ENCODE measurements at regions not wholly inside any gene's neighbourhood (a gene's known extent, or its start where the extent isn't known, plus 50 kb on each side); places are given as distances from the start of the nearest gene placed in this dataset.
"Not testable (repeated sequence)": the region's sequence is repeated elsewhere in the genome, so short reads cannot be mapped to it uniquely, and the experiment has no call there.

DNA sequence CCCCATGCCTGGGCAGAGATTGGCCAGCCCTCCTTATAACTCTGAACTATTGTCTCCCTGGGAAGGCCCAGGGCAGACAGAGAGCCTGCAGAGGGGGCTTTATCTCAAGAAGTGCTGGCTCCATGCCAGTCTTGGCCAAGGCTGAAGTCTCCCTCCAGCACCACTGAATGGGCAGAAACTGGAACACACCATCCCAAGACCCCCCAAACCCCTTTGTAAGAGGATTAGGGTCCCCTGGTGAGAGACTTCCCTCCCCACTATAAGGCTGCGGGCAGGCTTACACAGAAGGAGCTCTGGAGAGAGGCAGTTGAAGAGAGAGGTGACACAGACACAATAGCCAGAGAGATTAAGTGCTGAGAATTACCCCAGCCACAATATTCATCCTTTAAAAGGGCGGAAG lies 97.2 kb downstream of the NAV1 start:
- no peak for FAIRE-seq
- DNase-seq (ENCODE audit: low spot score in 2 of 2) = no peak

DNA sequence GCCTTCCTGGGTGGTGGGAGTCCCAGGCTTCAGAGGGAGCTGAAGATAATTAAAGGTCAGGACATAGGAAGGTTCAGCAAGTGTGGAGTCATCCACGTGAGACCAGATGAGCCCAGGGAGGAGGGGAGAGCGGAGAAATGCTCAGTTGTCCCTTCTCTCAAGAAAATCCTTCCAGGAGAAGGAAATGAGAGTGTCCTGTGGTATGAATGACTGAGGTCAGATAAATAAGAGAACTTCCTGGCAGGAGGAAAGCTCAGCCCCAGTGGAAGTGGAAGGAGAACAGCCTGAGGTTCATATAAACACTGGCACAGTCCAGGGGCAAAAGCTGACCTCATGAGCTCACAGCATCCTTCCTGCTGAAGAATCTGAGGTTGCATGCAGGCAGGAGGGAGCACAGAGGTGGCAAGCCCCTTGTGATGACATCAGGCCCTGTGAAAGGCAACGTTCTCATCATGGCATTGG lies 97.6 kb downstream of the NAV1 start:
- no peak for FAIRE-seq
- DNase-seq (ENCODE audit: low spot score in 2 of 2) = no peak

DNA sequence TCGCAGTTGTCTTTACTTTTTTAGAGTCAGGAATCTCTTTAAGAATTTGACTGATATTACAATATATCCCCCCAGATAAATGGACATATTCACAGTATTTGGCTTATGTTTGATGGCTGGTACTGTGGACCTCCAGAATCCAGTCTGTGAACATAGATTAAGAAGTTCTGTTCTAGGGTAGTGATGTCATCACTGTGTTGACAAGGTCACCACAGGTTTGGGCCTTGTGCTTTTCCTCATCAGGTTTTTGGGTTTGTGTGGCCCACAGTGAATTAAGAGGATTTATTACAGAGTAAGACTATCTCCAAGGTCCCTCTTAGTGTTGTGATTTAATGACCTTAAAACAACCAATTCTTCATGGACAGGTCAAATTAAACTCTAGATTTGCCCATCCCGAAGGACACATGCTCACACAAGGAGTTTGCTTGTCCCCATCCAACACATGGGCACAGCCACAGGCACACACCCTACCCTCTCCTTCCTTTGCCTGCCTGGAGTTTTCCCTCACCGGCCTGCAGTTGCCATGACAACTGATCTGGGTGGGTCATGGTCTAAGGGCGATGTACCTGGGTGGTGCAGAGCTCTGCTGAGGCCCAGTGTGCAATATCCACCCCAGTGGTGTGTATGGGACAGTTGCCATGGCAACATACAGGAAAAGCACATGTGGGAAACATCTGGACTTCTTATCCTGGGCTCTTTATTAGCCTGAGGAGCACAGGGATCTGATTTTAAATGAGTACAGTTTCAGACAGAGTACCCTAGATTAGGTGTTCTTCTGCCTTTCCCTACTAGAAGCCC lies 98.6 kb downstream of the NAV1 start:
- FAIRE-seq (no peak), DNase-seq (ENCODE audit: low spot score in 2 of 2) (no peak)

DNA sequence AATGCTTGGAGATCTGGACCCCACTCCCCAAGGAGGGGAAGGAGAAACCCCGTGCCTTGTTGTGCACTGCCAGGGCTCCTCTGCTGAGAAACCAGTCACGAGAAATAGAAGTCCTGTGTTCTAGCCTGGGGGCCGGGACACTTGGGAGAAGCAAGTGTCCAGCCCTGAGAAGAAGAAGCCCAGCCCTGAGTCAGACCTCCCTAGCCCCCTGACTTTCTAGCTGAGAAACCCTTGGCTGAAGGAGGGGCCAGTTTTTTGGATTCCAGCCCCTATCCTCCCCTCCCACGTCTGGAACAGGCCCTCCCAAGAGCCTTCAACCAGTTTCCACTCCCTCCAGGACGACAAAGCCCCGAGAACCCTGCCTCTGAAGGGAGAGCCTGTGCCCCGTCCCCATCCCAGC lies 100.5 kb downstream of the NAV1 start:
- DNase-seq (ENCODE audit: low spot score in 2 of 2) (no peak), FAIRE-seq (no peak)

DNA sequence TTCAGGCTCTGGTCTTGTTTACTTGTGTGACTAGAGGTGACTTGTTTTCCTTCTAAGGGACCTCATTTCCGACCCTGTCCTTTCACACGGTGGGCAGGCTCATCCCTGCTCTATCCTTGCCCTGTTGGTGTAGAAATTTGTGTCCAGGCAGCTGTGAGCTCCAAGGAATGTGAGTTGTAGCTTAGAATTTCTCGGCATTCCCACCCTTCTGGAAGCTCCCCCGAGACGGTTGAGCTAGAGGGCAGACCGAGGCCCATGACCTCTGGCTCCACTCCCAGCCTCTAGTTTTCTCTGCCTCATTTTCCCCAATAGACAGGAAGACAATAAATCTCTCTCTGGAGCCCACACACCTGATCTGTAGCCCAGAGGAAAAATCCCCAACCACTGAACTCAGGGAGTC lies 100.9 kb downstream of the NAV1 start:
- FAIRE-seq (no peak), DNase-seq (ENCODE audit: low spot score in 2 of 2) (no peak)

DNA sequence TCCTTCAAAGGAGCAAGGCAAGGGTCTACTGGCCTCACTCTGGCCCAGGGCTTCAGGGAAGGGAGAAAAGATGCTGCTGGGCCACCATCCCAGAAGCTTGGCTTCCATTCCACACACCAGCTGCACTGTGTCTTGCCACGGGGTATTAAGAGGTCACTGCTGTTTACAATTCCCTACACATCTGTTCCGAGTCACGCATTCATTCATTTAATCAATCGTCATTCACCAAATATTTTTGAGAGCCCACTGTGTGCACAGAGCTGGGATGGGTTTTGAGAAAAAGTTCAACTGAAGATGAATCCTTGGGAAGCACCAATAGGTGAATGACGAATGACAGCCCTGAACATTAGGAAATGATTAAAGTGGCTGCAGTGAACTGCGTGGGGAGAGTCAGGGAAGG lies 101.7 kb downstream of the NAV1 start:
- no peak for FAIRE-seq

DNA sequence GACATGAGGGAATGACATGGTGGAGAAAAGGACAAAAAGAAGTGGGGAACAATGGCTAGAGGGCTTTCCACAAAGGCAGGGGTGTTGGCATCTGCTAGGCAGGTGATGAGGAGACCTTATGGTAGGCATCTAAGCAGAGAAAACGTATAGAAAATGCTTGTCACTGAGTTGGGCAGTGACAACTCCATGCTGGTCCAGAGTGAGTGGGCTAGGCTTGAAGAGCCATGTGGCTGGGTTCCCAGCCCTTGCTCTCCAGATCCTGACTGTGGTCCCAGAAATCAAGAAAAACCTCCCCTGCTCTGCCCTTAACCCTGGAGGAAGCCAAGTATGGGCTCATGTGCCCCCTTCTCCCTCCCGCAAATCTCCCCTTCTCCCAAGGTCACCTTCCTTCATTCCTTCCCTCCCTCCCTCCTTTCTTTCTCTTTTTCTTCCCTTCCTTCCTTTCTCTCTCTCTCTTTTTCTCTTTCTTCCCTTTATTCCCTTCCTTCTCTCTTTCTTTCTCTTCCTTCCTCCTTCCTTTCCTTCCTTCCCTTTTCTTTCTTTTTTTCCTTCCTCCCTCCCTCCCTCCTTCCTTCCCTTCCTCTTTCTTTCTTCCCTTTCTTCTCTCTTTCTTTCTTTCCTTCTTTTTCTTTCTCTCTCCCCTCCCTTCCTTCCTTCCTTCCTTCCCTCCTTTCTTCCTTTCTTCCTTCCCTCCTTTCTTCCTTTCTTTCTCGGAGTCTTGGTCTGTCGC lies 102.8 kb downstream of the NAV1 start:
- DNase-seq (ENCODE audit: low spot score in 2 of 2) = no peak

More for the DNA sequence above, 101.7 kb downstream of the NAV1 start:
- DNase-seq (ENCODE audit: low spot score in 2 of 2) = no peak

DNA sequence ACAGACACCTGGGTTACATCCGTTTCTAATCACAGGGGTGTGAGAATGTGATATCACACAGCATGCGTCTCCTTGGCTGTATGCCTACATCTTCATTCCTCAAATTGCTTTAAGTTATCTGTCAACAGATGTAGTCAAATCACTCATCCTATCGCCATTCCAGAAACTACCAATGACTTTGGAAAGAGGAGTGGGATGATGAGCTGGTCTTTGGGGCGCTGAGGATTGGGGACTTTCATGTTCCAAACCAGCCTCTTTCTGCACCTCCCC lies 104.8 kb downstream of the NAV1 start:
- no peak for FAIRE-seq
- DNase-seq (ENCODE audit: low spot score in 2 of 2) = no peak

More for the DNA sequence above, 102.8 kb downstream of the NAV1 start:
- FAIRE-seq = no peak

DNA sequence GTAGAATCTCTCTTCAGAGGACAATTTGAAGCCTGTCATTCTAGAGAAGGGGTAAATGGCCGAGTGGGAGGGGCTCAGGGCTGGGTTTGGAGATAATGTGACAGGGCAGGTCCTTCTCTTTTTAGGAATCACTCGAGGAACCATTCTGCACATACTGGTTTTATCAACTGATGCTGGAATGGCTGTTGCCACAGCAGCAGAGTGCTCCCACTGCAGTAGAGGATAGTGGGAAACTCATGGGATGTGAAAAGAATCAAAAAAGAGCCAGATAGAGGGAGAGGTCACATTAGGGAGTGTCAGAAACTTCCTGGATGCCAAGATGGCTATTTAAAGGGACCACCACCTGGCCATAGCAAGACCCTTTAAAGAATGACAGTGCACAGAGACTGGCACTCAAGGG lies 105.3 kb downstream of the NAV1 start:
- no peak for FAIRE-seq
- no peak for DNase-seq (ENCODE audit: low spot score in 2 of 2)

DNA sequence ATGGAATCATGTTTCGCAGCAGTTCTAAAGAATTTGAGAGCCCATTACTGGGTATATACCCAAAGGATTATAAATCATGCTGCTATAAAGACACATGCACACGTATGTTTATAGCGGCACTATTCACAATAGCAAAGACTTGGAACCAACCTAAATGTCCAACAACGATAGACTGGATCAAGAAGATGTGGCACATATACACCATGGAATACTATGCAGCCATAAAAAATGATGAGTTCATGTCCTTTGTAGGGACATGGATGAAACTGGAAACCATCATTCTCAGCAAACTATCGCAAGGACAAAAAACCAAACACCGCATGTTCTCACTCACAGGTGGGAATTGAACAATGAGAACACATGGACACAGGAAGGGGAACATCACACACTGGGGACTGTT lies 106.1 kb downstream of the NAV1 start:
- DNase-seq (ENCODE audit: low spot score in 2 of 2); FAIRE-seq: not testable (repeated sequence)

DNA sequence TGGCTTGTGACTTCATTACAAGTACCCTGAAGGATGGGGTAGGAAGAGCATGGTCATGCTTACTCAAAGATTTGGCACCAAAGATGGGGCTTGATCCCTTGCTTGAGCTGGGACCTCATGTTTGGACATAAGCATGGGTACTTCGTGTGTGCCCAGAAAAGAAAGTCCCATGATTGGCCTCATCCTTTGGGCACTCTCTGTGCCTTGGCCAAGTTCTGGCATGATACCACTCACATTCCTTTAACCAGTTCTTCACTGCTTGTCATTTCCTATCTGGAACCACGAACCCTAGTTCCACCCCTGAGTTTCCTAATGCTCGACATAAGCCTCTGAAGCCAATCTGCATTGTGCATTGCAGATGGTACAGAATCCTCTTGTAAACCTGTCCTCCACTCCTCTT lies 107.0 kb downstream of the NAV1 start:
- no peak for DNase-seq (ENCODE audit: low spot score in 2 of 2)
- FAIRE-seq = no peak

DNA sequence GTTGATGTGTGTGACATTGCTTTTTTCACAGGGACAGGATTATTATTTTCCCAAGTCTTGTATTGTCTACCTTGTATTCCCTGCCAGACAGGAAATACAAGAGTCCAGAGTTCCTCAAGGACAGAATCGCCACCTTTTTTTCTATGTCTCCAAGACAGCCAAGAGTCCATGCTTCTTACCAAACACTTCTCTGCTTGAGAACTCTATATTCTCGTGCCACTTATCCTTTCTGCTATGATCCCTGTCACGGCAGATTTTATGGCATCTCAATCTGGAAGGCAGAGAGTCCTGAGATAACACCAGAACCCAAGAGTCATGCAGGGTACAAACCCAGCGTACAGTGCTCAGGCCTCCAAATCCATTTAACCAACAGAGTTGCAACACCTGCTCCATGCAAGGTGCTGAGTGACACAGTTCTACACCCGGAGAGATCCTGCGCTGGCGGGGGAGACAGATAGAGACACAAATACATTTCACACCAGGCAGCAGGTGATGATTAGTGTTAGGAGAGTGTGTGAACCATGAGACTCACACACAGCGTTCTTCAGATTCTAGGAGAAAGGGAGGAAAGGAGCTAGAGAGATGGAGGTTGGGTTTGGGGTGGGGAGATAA lies 107.6 kb downstream of the NAV1 start:
- DNase-seq (ENCODE audit: low spot score in 2 of 2) = no peak
- FAIRE-seq = no peak

DNA sequence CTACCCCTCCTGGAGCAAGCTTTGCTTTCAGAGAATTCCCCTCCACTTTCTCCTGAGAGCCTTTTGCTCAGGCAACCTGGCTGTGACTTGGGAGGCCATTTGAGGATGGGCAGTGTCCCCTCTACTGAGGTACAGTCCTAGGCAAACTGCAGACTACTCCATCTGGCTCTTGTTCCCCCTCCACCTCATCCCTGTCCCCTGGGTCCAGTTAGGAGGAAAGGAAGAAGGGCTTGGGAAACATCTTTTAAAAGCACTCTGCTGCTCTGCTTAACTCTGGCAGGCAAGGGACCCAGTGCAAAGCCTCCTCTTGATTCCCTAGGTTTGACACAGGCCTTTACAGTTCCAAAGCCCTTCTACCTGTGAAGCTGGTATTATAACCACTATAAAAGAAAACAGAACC lies 108.2 kb downstream of the NAV1 start:
- FAIRE-seq (no peak), DNase-seq (ENCODE audit: low spot score in 2 of 2) (no peak)

DNA sequence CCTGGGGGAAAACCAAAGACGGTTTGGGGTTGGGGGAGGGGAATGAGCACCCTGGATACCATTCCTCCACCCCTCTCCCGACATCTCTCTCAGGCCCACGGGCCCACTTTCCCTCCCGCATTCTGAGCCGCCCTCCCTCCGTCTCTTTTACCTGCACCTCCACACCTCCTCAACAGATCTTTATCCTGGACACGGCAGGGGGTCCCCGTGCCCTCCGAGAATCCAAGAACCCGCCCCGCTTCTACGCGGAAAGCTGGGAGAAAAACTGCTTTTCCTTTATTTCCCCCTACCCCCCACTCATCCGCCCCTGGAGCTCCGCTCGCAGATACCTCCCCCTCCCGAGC lies 108.8 kb downstream of the NAV1 start:
- FAIRE-seq = no peak

DNA sequence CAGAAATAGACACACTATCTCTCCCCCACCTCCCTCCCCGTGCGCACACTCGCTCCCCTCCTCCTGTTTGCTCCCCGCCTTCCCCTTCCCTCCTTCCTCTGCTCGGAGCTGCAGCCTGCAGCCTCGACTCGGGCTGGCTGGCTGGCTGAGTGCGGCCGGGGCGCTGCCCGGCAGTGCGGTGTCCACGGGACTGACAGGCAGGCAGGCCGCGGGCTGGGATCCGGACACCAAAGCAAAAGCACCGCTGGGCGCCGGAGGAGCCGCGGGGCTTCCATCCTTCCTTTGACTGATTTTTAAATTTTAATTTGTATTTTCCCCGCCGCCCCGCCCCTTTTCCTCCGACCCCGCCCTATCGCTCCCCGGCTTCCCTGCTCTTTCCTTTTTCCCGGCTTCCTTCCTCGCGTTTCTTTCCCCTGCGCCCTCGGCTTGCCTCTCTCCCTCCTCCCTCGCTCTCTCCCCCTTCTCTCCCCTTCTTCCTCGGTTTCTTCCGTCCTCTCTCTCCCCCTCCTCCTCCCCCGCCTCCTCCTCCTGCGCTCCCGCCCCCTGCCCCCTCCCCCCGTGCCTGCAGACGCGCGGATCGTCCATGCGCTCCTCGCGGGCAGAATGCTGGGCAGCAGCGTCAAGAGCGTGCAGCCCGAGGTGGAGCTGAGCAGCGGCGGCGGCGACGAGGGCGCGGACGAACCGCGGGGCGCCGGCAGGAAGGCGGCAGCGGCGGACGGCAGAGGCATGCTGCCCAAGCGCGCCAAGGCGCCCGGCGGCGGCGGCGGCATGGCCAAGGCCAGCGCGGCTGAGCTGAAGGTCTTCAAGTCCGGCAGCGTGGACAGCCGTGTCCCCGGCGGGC lies 109.4 kb downstream of the NAV1 start:
- DNase-seq (ENCODE audit: low spot score in 2 of 2) (peak; percentile 63 to 74), FAIRE-seq (no peak)

More for the DNA sequence above, 108.8 kb downstream of the NAV1 start:
- no peak for DNase-seq (ENCODE audit: low spot score in 2 of 2)

DNA sequence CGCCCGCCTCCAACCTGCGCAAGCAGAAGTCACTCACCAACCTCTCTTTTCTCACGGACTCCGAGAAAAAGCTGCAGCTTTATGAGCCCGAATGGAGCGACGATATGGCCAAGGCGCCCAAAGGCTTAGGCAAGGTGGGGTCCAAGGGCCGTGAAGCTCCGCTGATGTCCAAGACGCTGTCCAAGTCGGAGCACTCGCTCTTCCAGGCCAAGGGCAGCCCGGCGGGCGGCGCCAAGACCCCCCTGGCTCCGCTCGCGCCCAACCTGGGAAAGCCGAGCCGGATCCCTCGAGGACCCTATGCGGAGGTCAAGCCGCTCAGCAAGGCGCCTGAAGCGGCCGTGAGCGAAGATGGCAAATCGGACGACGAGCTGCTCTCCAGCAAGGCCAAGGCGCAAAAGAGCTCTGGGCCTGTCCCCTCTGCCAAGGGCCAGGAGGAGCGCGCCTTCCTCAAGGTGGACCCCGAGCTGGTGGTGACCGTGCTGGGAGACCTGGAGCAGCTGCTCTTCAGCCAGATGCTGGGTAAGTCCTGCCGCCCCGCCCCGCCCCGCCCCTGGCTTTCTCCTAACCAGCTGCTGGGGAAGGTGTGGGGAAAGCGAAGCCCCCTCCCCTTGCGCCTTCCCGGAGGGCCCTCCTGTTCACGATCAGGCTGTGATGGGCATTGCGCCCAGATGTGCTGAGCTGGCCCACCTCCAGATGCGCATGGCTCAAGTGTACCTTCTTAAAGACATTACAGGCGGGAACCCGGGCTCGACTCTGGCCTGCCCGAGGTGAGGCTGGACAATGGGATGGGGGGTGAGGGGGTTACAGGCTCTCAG lies 110.2 kb downstream of the NAV1 start:
- DNase-seq (ENCODE audit: low spot score in 2 of 2) (peak in 1 of 2 donors; percentile 41), FAIRE-seq (no peak)

DNA sequence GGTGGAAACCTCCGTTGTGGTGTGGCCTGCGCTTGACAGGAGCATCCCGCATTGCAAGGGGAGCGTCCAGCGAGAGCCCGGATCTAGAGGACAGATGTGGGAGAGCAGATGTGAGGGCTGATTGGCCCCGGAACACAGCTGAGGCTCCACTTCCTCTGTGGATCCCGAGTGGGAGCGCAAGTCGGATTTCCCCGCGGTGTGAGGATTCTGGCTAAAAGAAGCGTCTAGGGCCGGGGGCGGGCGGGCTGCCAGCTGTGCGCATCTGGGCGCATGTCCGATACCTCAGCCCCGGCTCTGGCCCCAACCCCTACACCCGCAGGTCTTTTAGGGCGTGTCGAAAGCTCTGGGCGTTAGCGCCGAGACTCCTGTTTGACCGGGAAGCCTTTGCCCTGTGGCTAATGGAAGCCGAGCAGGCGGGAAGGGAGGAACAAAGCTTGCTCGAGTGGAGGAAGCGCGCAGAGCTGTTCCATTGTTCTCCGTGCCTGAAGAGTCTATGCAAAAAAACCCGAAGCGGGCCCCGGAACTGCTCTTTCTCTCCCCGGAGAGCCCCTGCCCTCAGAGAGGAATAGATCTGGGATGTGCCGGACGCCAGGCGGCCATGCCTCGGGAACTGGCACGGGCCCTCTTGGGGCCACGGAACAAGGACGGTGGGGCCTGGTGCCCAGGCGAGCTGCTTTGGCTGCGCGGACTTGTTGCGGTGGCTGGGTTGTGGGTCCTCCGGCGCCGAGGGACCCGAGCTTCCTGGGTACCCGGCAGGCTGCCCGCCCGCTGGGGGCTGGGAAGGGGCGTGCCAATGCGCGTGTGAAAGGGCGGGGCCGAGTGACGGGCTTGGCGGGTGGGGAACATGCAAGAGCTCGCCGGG lies 111.1 kb downstream of the NAV1 start:
- peak; percentile 83 to 85 for DNase-seq (ENCODE audit: low spot score in 2 of 2)
- no peak for FAIRE-seq

DNA sequence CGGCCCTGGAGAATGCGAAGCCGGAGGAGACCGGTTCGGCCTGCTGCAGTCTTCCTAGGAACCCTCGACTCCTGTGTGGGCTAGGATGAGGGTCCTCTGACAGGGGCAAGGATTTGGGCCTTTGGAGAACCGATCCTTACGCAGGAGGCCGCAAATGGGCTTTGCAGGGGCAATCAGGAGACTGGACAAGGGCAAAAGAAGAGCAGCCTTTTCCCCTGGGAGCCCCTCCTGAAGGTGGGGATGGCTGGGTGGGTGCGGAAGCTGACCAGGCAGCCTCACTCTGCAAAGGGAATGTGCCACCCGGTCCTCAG lies 111.7 kb downstream of the NAV1 start:
- no peak for FAIRE-seq
- no peak for DNase-seq (ENCODE audit: low spot score in 2 of 2)

DNA sequence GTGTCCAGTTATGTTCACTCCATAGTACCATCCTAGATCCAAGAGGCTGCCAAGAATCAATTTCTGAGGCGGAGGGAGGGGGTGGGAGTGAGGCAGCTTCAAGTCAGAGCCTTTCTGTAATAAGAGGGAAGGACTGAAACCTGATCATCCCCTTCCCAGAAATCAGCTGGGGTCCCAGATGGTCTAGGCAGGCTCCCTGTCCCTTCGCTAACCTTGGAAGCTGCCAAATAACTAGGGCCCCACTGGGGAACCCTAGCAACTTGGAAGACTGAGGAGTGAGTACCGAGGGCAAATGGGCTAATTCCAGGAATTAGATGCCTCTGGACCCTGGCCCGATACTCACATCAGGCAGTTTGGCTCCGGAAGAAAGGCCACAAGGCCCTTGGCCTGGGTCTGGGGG lies 113.3 kb downstream of the NAV1 start:
- DNase-seq (ENCODE audit: low spot score in 2 of 2) = no peak
- no peak for FAIRE-seq

All from frontal cortex (tissue), 3 donors.